HG02759 (cell line): ENCODE measurements at regions not wholly inside any gene's neighbourhood (a gene's known extent, or its start where the extent isn't known, plus 50 kb on each side); places are given as distances from the start of the nearest gene placed in this dataset.
"Not testable (repeated sequence)": the region's sequence is repeated elsewhere in the genome, so short reads cannot be mapped to it uniquely, and the experiment has no call there.

Experiments
- ATAC-seq: cut with Tn5 transposase; IDR thresholded peaks from one replicate; pipeline ENCODE4 v1.9.1; 2021; ENCODE audit warnings: mild to moderate bottlenecking, moderate library complexity; ENCODE audit not compliant: unreplicated experiment

GRCh38 chr10:28188526-28188925 is 114.3 kb downstream of the MPP7 start:
- ATAC-seq, result no peak

GRCh38 chr10:28186887-28187578 is 115.8 kb downstream of the MPP7 start:
- ATAC-seq, result no peak

- ATAC-seq, result no peak
These were observed 116.4 kb downstream of the MPP7 start for GRCh38 chr10:28186461-28186860.

- ATAC-seq, result no peak
These were observed 118.1 kb downstream of the MPP7 start for GRCh38 chr10:28184810-28185209.

GRCh38 chr10:28181478-28182096 is 121.3 kb downstream of the MPP7 start:
- no peak for ATAC-seq

- ATAC-seq, result no peak
These were observed 122.2 kb downstream of the MPP7 start for GRCh38 chr10:28180654-28181053.

GRCh38 chr10:28179743-28180099 is 123.1 kb downstream of the MPP7 start:
- ATAC-seq, result no peak

GRCh38 chr10:28179006-28179742 is 123.7 kb downstream of the MPP7 start:
- ATAC-seq, result peak; percentile 63

- peak; percentile 62 for ATAC-seq
These were observed 124.8 kb downstream of the MPP7 start for GRCh38 chr10:28177944-28178637.

GRCh38 chr10:28176498-28176897 is 126.4 kb downstream of the MPP7 start:
- not testable (repeated sequence) for ATAC-seq

- no peak for ATAC-seq
These were observed 130.6 kb downstream of the MPP7 start for GRCh38 chr10:28172223-28172610.

GRCh38 chr10:28171468-28172222 is 131.2 kb downstream of the MPP7 start:
- no peak for ATAC-seq

GRCh38 chr10:28169525-28169924 is 133.3 kb downstream of the MPP7 start:
- ATAC-seq, result peak; percentile 94

GRCh38 chr10:28160866-28161405 is 141.9 kb downstream of the MPP7 start:
- no peak for ATAC-seq

- ATAC-seq, result no peak
These were observed 145.5 kb downstream of the MPP7 start for GRCh38 chr10:28157379-28157778.

GRCh38 chr10:28155726-28156125 is 147.1 kb downstream of the MPP7 start:
- ATAC-seq, result no peak

- ATAC-seq, result no peak
These were observed 151.2 kb downstream of the MPP7 start for GRCh38 chr10:28151636-28152035.

GRCh38 chr10:28149746-28150145 is 150.9 kb upstream of the ODAD2 start:
- no peak for ATAC-seq

- ATAC-seq, result no peak
These were observed 148.8 kb upstream of the ODAD2 start for GRCh38 chr10:28147706-28148105.

GRCh38 chr10:28139138-28139537 is 140.3 kb upstream of the ODAD2 start:
- no peak for ATAC-seq
